ENCODE measurements at regions not wholly inside any gene's neighbourhood (a gene's known extent, or its start where the extent isn't known, plus 50 kb on each side); places are given as distances from the start of the nearest gene placed in this dataset.

- TF ChIP-seq, protein P1, sequence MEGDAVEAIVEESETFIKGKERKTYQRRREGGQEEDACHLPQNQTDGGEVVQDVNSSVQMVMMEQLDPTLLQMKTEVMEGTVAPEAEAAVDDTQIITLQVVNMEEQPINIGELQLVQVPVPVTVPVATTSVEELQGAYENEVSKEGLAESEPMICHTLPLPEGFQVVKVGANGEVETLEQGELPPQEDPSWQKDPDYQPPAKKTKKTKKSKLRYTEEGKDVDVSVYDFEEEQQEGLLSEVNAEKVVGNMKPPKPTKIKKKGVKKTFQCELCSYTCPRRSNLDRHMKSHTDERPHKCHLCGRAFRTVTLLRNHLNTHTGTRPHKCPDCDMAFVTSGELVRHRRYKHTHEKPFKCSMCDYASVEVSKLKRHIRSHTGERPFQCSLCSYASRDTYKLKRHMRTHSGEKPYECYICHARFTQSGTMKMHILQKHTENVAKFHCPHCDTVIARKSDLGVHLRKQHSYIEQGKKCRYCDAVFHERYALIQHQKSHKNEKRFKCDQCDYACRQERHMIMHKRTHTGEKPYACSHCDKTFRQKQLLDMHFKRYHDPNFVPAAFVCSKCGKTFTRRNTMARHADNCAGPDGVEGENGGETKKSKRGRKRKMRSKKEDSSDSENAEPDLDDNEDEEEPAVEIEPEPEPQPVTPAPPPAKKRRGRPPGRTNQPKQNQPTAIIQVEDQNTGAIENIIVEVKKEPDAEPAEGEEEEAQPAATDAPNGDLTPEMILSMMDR (IDR thresholded peaks at IDR 0.05) = no peak
- TF ChIP-seq POLR2A (IDR thresholded peaks at IDR 0.05) = no peak
These were observed 50.6 kb upstream of the SPPL2A start for GRCh38 chr15:50815958-50816590.
